GM18873 (cell line): ENCODE measurements at regions not wholly inside any gene's neighbourhood (a gene's known extent, or its start where the extent isn't known, plus 50 kb on each side); places are given as distances from the start of the nearest gene placed in this dataset.
"Not testable (repeated sequence)": the region's sequence is repeated elsewhere in the genome, so short reads cannot be mapped to it uniquely, and the experiment has no call there.

Experiments used
- ATAC-seq: cut with Tn5 transposase; IDR thresholded peaks from one replicate; pipeline ENCODE4 v1.9.1; 2021; ENCODE audit warnings: mild to moderate bottlenecking, moderate library complexity, moderate number of reproducible peaks; ENCODE audit not compliant: unreplicated experiment, low FRiP score

GRCh38 chr10:36766940-36767339 lies 358.5 kb upstream of the ANKRD30A start:
- ATAC-seq = no peak

- no peak for ATAC-seq
Measured at GRCh38 chr10:36766415-36766810, 359.0 kb upstream of the ANKRD30A start.

- no peak for ATAC-seq
Measured at GRCh38 chr10:36765782-36766414, 359.5 kb upstream of the ANKRD30A start.

GRCh38 chr10:36764823-36765222 lies 360.6 kb upstream of the ANKRD30A start:
- no peak for ATAC-seq

GRCh38 chr10:36761121-36761520 lies 364.3 kb upstream of the ANKRD30A start:
- ATAC-seq = no peak

GRCh38 chr10:36759141-36759805 lies 366.1 kb upstream of the ANKRD30A start:
- ATAC-seq = no peak

GRCh38 chr10:36748128-36748871 lies 377.1 kb upstream of the ANKRD30A start:
- ATAC-seq = no peak

- ATAC-seq = no peak
Measured at GRCh38 chr10:36739884-36740445, 385.4 kb upstream of the ANKRD30A start.

GRCh38 chr10:36738738-36739431 lies 386.5 kb upstream of the ANKRD30A start:
- ATAC-seq = no peak

GRCh38 chr10:36736311-36736710 lies 389.1 kb upstream of the ANKRD30A start:
- ATAC-seq = no peak

GRCh38 chr10:36734590-36734989 lies 390.8 kb upstream of the ANKRD30A start:
- not testable (repeated sequence) for ATAC-seq

GRCh38 chr10:36730316-36730715 lies 395.1 kb upstream of the ANKRD30A start:
- ATAC-seq = no peak

GRCh38 chr10:36728626-36729025 lies 396.8 kb upstream of the ANKRD30A start:
- no peak for ATAC-seq

GRCh38 chr10:36725581-36726520 lies 399.5 kb upstream of the ANKRD30A start:
- ATAC-seq = no peak

GRCh38 chr10:36722777-36723176 lies 402.6 kb upstream of the ANKRD30A start:
- ATAC-seq = no peak

- ATAC-seq = no peak
Measured at GRCh38 chr10:36721871-36722270, 403.5 kb upstream of the ANKRD30A start.

- no peak for ATAC-seq
Measured at GRCh38 chr10:36720895-36721294, 404.5 kb upstream of the ANKRD30A start.

GRCh38 chr10:36717118-36717517 lies 408.3 kb upstream of the ANKRD30A start:
- ATAC-seq = no peak

GRCh38 chr10:36716291-36716690 lies 409.1 kb upstream of the ANKRD30A start:
- no peak for ATAC-seq

- ATAC-seq = no peak
Measured at GRCh38 chr10:36712695-36713094, 412.7 kb upstream of the ANKRD30A start.
